ENCODE measurements at regions not wholly inside any gene's neighbourhood (a gene's known extent, or its start where the extent isn't known, plus 50 kb on each side); places are given as distances from the start of the nearest gene placed in this dataset.

DNA sequence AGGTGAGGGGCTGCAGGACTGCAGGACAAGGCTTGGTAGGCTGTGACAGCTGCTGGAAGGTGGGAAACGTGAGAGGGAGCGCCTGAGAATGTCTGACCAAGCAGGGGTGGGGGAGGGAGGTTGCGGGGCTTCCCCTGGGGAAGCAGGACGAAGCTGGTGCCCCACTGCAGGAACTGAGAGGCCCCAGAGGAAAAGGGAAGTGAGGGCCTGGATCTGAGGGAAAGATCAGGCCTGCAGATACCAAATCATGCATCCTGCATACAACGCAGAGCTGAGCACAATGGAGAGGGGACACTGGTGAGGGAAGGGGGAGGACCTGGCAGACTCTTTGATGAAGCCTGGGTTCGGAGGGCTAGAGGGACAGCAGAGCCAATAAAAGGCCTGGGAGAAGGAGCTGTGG is 65.7 kb upstream of the BACE2 start:
- TF ChIP-seq, protein P1, sequence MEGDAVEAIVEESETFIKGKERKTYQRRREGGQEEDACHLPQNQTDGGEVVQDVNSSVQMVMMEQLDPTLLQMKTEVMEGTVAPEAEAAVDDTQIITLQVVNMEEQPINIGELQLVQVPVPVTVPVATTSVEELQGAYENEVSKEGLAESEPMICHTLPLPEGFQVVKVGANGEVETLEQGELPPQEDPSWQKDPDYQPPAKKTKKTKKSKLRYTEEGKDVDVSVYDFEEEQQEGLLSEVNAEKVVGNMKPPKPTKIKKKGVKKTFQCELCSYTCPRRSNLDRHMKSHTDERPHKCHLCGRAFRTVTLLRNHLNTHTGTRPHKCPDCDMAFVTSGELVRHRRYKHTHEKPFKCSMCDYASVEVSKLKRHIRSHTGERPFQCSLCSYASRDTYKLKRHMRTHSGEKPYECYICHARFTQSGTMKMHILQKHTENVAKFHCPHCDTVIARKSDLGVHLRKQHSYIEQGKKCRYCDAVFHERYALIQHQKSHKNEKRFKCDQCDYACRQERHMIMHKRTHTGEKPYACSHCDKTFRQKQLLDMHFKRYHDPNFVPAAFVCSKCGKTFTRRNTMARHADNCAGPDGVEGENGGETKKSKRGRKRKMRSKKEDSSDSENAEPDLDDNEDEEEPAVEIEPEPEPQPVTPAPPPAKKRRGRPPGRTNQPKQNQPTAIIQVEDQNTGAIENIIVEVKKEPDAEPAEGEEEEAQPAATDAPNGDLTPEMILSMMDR (IDR thresholded peaks at IDR 0.05) = no peak
- TF ChIP-seq EP300 (IDR thresholded peaks at IDR 0.05) = no peak
- no peak for TF ChIP-seq POLR2AphosphoS5 (IDR thresholded peaks at IDR 0.05)
